ENCODE measurements at regions not wholly inside any gene's neighbourhood (a gene's known extent, or its start where the extent isn't known, plus 50 kb on each side); places are given as distances from the start of the nearest gene placed in this dataset.

- intact Hi-C loops (cut with DNase I) = no loop called here
- FAIRE-seq = no peak
- Histone ChIP-seq H3K4me3 (ENCODE audit: low read length in 3 of 3) (no peak overlapping the region), H3K36me3 (ENCODE audit: control insufficient read depth in 2 of 3, insufficient read depth in 3 of 3, low read length in 3 of 3) (no peaks in the 10 kb centered on the region), H3K27me3 (ENCODE audit: control insufficient read depth, insufficient read depth, low read length) (no peaks in the 10 kb centered on the region), H3K27ac (ENCODE audit: low read depth in 2 of 2, low read length in 2 of 2) (no peak overlapping the region), H3K4me1 (ENCODE audit: control insufficient read depth in 2 of 3, insufficient read depth in 2 of 3, low read depth in 1 of 3, low read length in 3 of 3) (no peaks in the 10 kb centered on the region), H3K9me3 (ENCODE audit: control insufficient read depth in 2 of 3, insufficient read depth in 1 of 3, low read length in 3 of 3) (no peaks in the 10 kb centered on the region), H3K9ac (ENCODE audit: low read length in 3 of 3) (no peak overlapping the region)
- no peak for TF ChIP-seq CTCF (IDR thresholded peaks at IDR 0.05; ENCODE audit: borderline replicate concordance, extremely low read depth, insufficient read depth)
- peak in 1 of 5 donors; percentile 9 for DNase-seq
These were observed 303.1 kb downstream of the C16orf95 start for GRCh38 chr16:87014112-87014511.

DNA sequence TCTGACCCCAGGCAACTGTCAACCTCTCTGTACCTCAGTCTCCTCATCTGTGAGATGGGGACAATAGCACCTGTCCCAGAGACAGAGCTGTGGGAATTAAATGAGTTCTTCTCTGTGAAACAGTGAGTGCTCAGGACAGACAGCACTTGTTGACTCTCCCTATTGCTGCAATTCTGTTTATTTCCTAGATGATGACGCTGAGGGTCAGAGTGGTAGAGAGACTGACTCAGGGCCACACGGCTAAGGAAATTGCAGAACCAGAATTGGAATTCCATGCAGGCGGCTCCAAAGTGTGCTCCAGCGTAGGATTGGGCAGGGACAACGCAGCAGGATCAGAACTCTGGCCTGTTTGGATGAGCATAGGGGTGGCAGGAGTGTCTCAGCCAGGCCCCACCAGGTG, 302.2 kb downstream of the C16orf95 start:
- DNase-seq = no peak
- Histone ChIP-seq H3K27me3 (ENCODE audit: control insufficient read depth, insufficient read depth, low read length) (no peaks in the 10 kb centered on the region), H3K4me1 (ENCODE audit: control insufficient read depth in 2 of 3, insufficient read depth in 2 of 3, low read depth in 1 of 3, low read length in 3 of 3) (no peaks in the 10 kb centered on the region), H3K9ac (ENCODE audit: low read length in 3 of 3) (no peak overlapping the region), H3K9me3 (ENCODE audit: control insufficient read depth in 2 of 3, insufficient read depth in 1 of 3, low read length in 3 of 3) (no peaks in the 10 kb centered on the region), H3K27ac (ENCODE audit: low read depth in 2 of 2, low read length in 2 of 2) (no peak overlapping the region), H3K36me3 (ENCODE audit: control insufficient read depth in 2 of 3, insufficient read depth in 3 of 3, low read length in 3 of 3) (no peaks in the 10 kb centered on the region), H3K4me3 (ENCODE audit: low read length in 3 of 3) (no peak overlapping the region)
- intact Hi-C loops (cut with DNase I) = no loop called here
- FAIRE-seq = no peak
- no peak for TF ChIP-seq CTCF (IDR thresholded peaks at IDR 0.05; ENCODE audit: borderline replicate concordance, extremely low read depth, insufficient read depth)

GRCh38 chr16:87016046-87017035, 300.9 kb downstream of the C16orf95 start:
- intact Hi-C loops (cut with DNase I) = no loop called here
- no peak overlapping the region for H3K4me3 ChIP-seq (ENCODE audit: low read length in 3 of 3)
- no peaks in the 10 kb centered on the region for H3K9me3 ChIP-seq (ENCODE audit: control insufficient read depth in 2 of 3, insufficient read depth in 1 of 3, low read length in 3 of 3)
- H3K4me1 ChIP-seq (ENCODE audit: control insufficient read depth in 2 of 3, insufficient read depth in 2 of 3, low read depth in 1 of 3, low read length in 3 of 3) = no peaks in the 10 kb centered on the region
- no peaks in the 10 kb centered on the region for H3K27me3 ChIP-seq (ENCODE audit: control insufficient read depth, insufficient read depth, low read length)
- H3K9ac ChIP-seq (ENCODE audit: low read length in 3 of 3) = no peak overlapping the region
- no peak for TF ChIP-seq CTCF (IDR thresholded peaks at IDR 0.05; ENCODE audit: borderline replicate concordance, extremely low read depth, insufficient read depth)
- no peak overlapping the region for H3K27ac ChIP-seq (ENCODE audit: low read depth in 2 of 2, low read length in 2 of 2)
- no peak for FAIRE-seq
- no peaks in the 10 kb centered on the region for H3K36me3 ChIP-seq (ENCODE audit: control insufficient read depth in 2 of 3, insufficient read depth in 3 of 3, low read length in 3 of 3)
- DNase-seq = peak in 3 of 5 donors; percentile 46 to 75 (median 74)

All from kidney (tissue), 13 donors.